Lower lobe of right lung (tissue), 2 donors: ENCODE measurements at regions not wholly inside any gene's neighbourhood (a gene's known extent, or its start where the extent isn't known, plus 50 kb on each side); places are given as distances from the start of the nearest gene placed in this dataset.
A peak's percentile ranks its signal among the peaks of the same experiment; 100 is the strongest.

Experiments
- ATAC-seq, 2 donors: fragments of 200-7000 bp; cut with Tn5 transposase; one replicate each; pipeline ENCODE4 v1.9.1; 2020 to 2022; ENCODE audit warnings: mild to moderate bottlenecking in 2 of 2, moderate library complexity in 2 of 2
- DNase-seq: peaks from one replicate; pipeline ENCODE4 v3.0.0-alpha.2; 2020
- H3K27ac ChIP-seq: fragments of 200-600 bp; one replicate; pipeline ENCODE4 v1.8.0; 2022
- H3K27me3 ChIP-seq: fragments of 200-600 bp; one replicate; pipeline ENCODE4 v1.8.0; 2022; ENCODE audit warnings: low read depth
- H3K36me3 ChIP-seq: fragments of 200-600 bp; one replicate; pipeline ENCODE4 v1.8.0; 2022; ENCODE audit warnings: mild to moderate bottlenecking
- H3K4me1 ChIP-seq: fragments of 200-600 bp; one replicate; pipeline ENCODE4 v1.8.0; 2022
- H3K4me3 ChIP-seq: fragments of 200-600 bp; one replicate; pipeline ENCODE4 v1.8.0; 2022; ENCODE audit warnings: mild to moderate bottlenecking
- H3K9me3 ChIP-seq: fragments of 200-600 bp; one replicate; pipeline ENCODE4 v1.8.0; 2022
- intact Hi-C: fragments of 100-400 bp; cut with DNase I; formaldehyde crosslinking; loops from one replicate; pipeline ENCODE4 v1.11.0; 2022
- TF ChIP-seq, protein P1 (sequence below): fragments of 200-600 bp; IDR thresholded peaks from one replicate; pipeline ENCODE4 v1.8.0; 2022; ENCODE audit warnings: antibody characterized with exemption, mild to moderate bottlenecking
- donor health status: DM: no; HTN: yes; CAD: no; lungs with severe emphysema.

DNA sequence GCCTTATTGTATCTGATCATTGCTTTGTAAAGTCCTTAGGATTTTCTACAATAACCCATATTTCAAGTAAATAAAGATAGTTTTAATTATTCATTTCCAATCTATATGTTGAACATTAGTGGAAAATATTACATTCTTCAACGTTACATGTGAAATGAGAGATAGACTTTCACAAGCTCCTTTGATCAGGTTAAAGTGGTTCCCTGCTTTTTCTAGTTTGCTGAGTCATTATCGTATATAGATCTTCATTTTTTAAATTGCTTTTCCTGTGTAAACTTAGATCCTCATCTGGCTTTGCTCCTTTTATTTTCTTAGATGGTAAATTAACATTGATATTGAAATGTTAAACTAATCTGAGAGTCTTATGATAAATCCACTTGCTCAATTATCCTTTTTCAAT, 599.0 kb downstream of the TRAM1L1 start:
- Histone ChIP-seq H3K4me1 (no peaks in the 10 kb centered on the region), H3K27ac (no peak overlapping the region), H3K4me3 (no peak overlapping the region), H3K27me3 (no peaks in the 10 kb centered on the region), H3K9me3 (no peaks in the 10 kb centered on the region), H3K36me3 (no peaks in the 10 kb centered on the region)
- DNase-seq (no peak), ATAC-seq (no peak)
- intact Hi-C loops, result no loop called here
- TF ChIP-seq, protein P1, sequence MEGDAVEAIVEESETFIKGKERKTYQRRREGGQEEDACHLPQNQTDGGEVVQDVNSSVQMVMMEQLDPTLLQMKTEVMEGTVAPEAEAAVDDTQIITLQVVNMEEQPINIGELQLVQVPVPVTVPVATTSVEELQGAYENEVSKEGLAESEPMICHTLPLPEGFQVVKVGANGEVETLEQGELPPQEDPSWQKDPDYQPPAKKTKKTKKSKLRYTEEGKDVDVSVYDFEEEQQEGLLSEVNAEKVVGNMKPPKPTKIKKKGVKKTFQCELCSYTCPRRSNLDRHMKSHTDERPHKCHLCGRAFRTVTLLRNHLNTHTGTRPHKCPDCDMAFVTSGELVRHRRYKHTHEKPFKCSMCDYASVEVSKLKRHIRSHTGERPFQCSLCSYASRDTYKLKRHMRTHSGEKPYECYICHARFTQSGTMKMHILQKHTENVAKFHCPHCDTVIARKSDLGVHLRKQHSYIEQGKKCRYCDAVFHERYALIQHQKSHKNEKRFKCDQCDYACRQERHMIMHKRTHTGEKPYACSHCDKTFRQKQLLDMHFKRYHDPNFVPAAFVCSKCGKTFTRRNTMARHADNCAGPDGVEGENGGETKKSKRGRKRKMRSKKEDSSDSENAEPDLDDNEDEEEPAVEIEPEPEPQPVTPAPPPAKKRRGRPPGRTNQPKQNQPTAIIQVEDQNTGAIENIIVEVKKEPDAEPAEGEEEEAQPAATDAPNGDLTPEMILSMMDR, result no peak

DNA sequence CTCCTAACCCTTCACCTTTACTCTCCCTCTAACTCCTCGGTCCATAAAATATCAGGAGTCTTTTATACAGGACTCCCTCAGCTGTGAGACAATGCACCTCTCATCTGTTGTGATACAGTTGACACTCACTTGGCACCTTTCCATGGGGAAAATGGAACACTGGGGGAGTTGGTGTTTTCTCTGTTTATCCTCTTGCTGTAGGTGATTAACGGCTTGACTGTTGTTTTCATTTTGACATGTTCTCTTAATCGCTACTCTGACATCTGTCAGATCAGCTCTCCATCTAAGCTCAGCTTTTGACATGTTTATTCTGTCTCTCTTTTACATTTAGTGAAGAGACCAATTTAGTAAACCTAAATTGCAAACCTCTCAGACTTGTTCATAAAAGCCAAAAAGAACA, 604.8 kb downstream of the TRAM1L1 start:
- ATAC-seq, result no peak
- TF ChIP-seq, protein P1, result no peak
- no peaks in the 10 kb centered on the region for H3K4me1 ChIP-seq
- no peaks in the 10 kb centered on the region for H3K36me3 ChIP-seq
- no peaks in the 10 kb centered on the region for H3K27me3 ChIP-seq
- no peak for DNase-seq
- H3K27ac ChIP-seq, result no peak overlapping the region
- no peak overlapping the region for H3K4me3 ChIP-seq
- intact Hi-C loops, result no loop called here
- H3K9me3 ChIP-seq, result no peaks in the 10 kb centered on the region

DNA sequence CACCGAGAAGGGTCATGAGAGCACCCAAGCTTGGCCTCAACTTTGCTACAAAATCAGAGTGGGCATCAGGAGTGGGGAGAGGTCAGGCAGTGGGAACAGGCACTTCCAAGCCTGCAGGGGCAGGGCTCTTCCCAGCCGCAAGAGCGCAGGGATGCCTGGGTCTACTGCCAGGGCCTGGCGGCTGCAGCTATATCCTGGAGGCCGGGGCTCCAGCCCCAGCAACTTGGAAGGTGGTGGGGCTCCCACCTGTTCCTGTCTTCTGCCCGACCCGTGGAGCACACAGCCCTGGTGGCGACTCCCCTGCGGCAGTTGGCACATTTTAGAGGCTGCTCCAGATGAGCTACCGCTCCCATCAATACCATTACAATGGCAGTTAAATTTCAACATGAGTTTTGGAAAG, 607.0 kb downstream of the TRAM1L1 start:
- intact Hi-C loops, result no loop called here
- no peaks in the 10 kb centered on the region for H3K27me3 ChIP-seq
- TF ChIP-seq, protein P1, result no peak
- no peak overlapping the region for H3K27ac ChIP-seq
- DNase-seq (no peak), ATAC-seq (peak in 1 of 2 donors; percentile 19)
- no peaks in the 10 kb centered on the region for H3K4me1 ChIP-seq
- H3K4me3 ChIP-seq, result no peak overlapping the region
- no peaks in the 10 kb centered on the region for H3K36me3 ChIP-seq
- no peaks in the 10 kb centered on the region for H3K9me3 ChIP-seq

DNA sequence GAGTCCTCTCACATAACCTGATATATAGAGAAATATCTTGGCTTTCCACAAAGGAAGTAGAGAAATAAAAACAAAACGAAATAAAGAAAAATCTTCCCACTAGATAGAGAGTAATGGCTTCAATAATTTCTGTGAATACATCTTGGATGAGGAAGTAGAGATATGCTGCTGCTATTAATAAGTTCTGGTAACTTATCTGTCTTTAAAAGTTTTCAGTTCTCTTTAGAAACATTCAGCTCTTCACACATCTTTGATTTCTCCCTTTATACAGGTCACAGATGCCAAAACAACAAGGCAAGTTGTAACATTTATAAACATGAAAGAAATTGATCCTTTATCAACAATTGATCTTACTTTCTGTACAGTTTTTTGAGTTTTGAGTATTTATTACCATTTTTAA, 615.8 kb downstream of the TRAM1L1 start:
- Histone ChIP-seq H3K27ac (no peak overlapping the region), H3K27me3 (no peaks in the 10 kb centered on the region), H3K4me1 (no peaks in the 10 kb centered on the region), H3K36me3 (no peaks in the 10 kb centered on the region), H3K9me3 (no peaks in the 10 kb centered on the region), H3K4me3 (no peak overlapping the region)
- DNase-seq (no peak), ATAC-seq (no peak)
- intact Hi-C loops, result no loop called here
- TF ChIP-seq, protein P1, result no peak

DNA sequence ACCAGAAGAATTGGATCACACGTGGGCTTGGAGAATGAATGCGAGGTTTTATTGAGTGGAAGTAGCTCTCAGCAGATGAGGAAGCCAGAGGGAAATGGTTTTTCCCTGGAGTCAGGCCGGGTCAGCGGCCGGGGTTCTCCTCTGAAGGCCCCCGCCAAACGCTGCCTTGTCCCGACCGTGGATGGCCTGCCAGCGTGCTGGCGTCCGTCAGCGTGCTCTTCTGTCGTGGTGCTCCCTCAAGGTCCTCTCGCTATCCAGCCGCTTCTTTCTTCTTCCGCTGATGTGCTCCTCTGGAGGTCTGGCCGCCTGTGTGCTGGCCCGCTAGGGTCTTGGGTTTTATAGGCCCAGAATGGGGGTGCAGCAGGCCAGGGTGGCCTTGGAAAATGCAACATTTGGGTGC, 632.2 kb downstream of the TRAM1L1 start:
- Histone ChIP-seq H3K9me3 (no peaks in the 10 kb centered on the region), H3K36me3 (no peaks in the 10 kb centered on the region), H3K4me1 (no peaks in the 10 kb centered on the region), H3K4me3 (no peak overlapping the region), H3K27me3 (no peaks in the 10 kb centered on the region), H3K27ac (no peak overlapping the region)
- intact Hi-C loops, result no loop called here
- ATAC-seq, result no peak
- TF ChIP-seq, protein P1, result no peak
- no peak for DNase-seq

DNA sequence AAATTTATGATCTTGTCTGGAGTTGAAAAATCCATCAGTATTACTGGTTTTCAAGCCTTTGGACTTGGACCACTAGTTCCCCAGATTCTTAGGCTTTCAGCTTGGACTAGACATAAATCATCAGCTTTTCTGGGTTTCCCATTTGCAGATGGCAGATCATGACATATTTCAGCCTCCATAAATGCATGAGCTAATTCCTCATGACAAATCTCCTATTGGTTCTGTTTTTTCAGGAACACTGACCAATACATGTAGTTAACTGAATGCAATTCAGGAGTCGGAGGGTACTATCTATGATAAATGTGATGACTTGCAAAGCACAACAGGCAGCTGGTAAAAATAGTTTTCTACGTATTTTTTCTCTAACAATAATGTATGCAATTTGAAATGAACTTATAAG, 635.6 kb downstream of the TRAM1L1 start:
- DNase-seq (no peak), ATAC-seq (no peak)
- H3K9me3 ChIP-seq, result no peaks in the 10 kb centered on the region
- H3K27ac ChIP-seq, result no peak overlapping the region
- no peaks in the 10 kb centered on the region for H3K36me3 ChIP-seq
- H3K27me3 ChIP-seq, result no peaks in the 10 kb centered on the region
- intact Hi-C loops, result no loop called here
- H3K4me1 ChIP-seq, result no peaks in the 10 kb centered on the region
- TF ChIP-seq, protein P1, result no peak
- no peak overlapping the region for H3K4me3 ChIP-seq
